SU-DHL-6 (cell line): ENCODE measurements at regions not wholly inside any gene's neighbourhood (a gene's known extent, or its start where the extent isn't known, plus 50 kb on each side); places are given as distances from the start of the nearest gene placed in this dataset.

Source experiments
- CTCF ChIP-seq: fragments of 200-600 bp; sonication (generic); IDR thresholded peaks from one replicate; pipeline ENCODE4 v1.5.1; 2017; ENCODE audit warnings: antibody characterized with exemption, mild to moderate bottlenecking, low read length, moderate library complexity; ENCODE audit not compliant: insufficient read depth, poor library complexity, severe bottlenecking
- EZH2phosphoT487 ChIP-seq: fragments of 200-600 bp; sonication (generic), shearing (Covaris generic); conservative IDR thresholded peaks from 2 replicates; pipeline ENCODE4 v1.6.1; 2018; ENCODE audit warnings: mild to moderate bottlenecking, antibody characterized with exemption, low read length, moderate library complexity, mixed read lengths

GRCh38 chr2:12321886-12322285 lies 394.9 kb upstream of the TRIB2 start:
- TF ChIP-seq CTCF (no peak), EZH2phosphoT487 (no peak)
